Dermis blood vessel endothelial cell (primary cell): ENCODE measurements at regions not wholly inside any gene's neighbourhood (a gene's known extent, or its start where the extent isn't known, plus 50 kb on each side); places are given as distances from the start of the nearest gene placed in this dataset.

ENCODE experiments used
- DNase-seq: peaks from one replicate; pipeline ENCODE4 v3.0.0; 2010

- no peak for DNase-seq
These were observed 561.8 kb upstream of the MKI67 start for GRCh38 chr10:128687927-128688549.

GRCh38 chr10:128689667-128690066, 563.4 kb upstream of the MKI67 start:
- no peak for DNase-seq

GRCh38 chr10:128693493-128694131, 567.4 kb upstream of the MKI67 start:
- DNase-seq = no peak

GRCh38 chr10:128694168-128694850, 568.1 kb upstream of the MKI67 start:
- no peak for DNase-seq

GRCh38 chr10:128694851-128695725, 568.9 kb upstream of the MKI67 start:
- no peak for DNase-seq

GRCh38 chr10:128695931-128696330, 569.7 kb upstream of the MKI67 start:
- DNase-seq = no peak

GRCh38 chr10:128697437-128697836, 571.2 kb upstream of the MKI67 start:
- DNase-seq = no peak

GRCh38 chr10:128701381-128701780, 575.2 kb upstream of the MKI67 start:
- no peak for DNase-seq

GRCh38 chr10:128701837-128702236, 575.6 kb upstream of the MKI67 start:
- DNase-seq = no peak

- no peak for DNase-seq
These were observed 578.5 kb upstream of the MKI67 start for GRCh38 chr10:128704716-128705115.

GRCh38 chr10:128708182-128708581, 582.0 kb upstream of the MKI67 start:
- no peak for DNase-seq

GRCh38 chr10:128709686-128710085, 583.5 kb upstream of the MKI67 start:
- DNase-seq = no peak

GRCh38 chr10:128710098-128710797, 584.0 kb upstream of the MKI67 start:
- no peak for DNase-seq

- DNase-seq = no peak
These were observed 584.6 kb upstream of the MKI67 start for GRCh38 chr10:128710798-128711183.

- no peak for DNase-seq
These were observed 585.6 kb upstream of the MKI67 start for GRCh38 chr10:128711806-128712205.

GRCh38 chr10:128712661-128713400, 586.6 kb upstream of the MKI67 start:
- no peak for DNase-seq

GRCh38 chr10:128713471-128713870, 587.2 kb upstream of the MKI67 start:
- DNase-seq = no peak

- DNase-seq = no peak
These were observed 587.8 kb upstream of the MKI67 start for GRCh38 chr10:128713874-128714570.

GRCh38 chr10:128714644-128715415, 588.6 kb upstream of the MKI67 start:
- DNase-seq = no peak

GRCh38 chr10:128716181-128716580, 590.0 kb upstream of the MKI67 start:
- no peak for DNase-seq
